GM19467 (cell line): ENCODE measurements at regions not wholly inside any gene's neighbourhood (a gene's known extent, or its start where the extent isn't known, plus 50 kb on each side); places are given as distances from the start of the nearest gene placed in this dataset.

Experiments used
- ATAC-seq: cut with Tn5 transposase; IDR thresholded peaks from one replicate; pipeline ENCODE4 v1.9.1; 2021; ENCODE audit warnings: mild to moderate bottlenecking, moderate library complexity; ENCODE audit not compliant: unreplicated experiment

DNA sequence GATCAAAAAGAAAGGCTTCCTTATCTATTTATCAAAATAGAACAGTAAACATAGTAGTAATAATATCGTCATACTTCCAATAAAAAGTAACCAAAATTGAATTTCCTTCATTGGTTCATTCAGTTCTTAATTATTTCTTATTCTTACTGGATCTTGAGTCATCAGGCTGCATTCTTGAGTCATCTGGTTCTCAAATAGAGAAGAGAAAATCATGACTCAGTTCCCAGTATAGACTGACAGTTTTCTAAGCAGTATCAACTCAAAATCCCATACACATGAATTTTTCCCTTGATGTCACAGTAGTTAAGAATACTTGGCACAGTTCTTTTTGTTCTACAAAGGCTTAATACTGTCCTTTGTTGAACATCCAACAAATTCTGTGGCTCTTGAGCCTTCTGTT lies 626.9 kb upstream of the ADGRL4 start:
- ATAC-seq: no peak

DNA sequence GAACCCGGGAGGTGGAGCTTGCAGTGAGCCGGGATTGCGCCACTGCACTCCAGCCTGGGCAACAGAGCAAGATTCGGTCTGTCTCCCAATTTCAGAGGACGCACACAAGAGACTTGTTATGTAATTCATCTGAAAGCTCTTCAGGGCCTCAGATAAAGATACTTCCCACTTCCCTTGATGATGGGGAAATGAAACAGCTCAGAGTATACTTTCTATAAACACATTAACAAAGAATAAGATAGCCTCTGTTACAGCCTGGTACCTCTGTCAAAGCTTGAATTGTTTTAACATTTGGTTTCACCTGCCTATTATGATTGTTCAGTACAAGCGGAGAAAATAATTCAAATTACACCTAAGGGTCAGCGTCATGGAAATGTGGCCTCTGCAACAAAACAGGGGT lies 622.9 kb upstream of the ADGRL4 start:
- peak; percentile 60 for ATAC-seq

GRCh38 chr1:79617777-79618176 lies 611.2 kb upstream of the ADGRL4 start:
- ATAC-seq: no peak

DNA sequence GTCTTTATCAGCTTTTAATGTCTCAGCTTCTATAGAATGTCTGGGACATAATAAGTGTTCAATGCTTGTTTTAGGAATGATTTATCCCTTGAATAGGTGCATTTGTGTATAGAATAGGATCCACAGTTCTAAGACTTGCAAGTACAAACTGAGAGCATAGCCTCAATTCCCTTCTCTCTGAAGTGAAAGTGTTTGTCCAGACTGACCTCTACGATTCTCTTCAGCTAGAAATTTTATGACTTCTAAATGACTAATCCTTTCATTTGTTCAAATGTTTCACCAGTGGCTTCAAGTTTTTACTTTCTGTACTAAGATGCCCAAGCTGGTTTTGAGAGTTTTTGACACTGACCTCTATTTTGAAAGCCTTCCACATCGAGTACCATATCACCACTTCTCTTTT lies 608.2 kb upstream of the ADGRL4 start:
- ATAC-seq: no peak

- ATAC-seq: no peak
Measured at GRCh38 chr1:79614106-79614505, 607.6 kb upstream of the ADGRL4 start.

DNA sequence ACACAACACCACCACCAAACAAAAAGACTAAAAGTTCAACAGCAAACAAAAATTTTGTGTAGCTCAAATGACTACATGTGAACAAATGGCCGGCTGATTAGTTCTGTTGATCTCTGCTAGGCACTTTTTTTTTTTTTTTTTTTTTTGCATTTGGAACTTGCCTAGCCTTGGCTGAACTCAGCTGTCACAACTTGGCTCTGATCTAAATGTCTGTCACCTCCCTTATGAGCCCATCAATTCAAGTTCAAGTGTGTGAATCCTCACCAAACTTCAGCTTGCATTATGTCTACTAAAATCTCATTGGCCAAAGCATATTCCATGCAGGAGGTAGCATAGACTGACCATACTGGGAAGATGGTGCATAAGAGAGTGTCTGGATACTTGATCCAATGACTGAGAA lies 606.5 kb upstream of the ADGRL4 start:
- ATAC-seq: no peak

- ATAC-seq: no peak
Measured at GRCh38 chr1:79604490-79605198, 598.1 kb upstream of the ADGRL4 start.

DNA sequence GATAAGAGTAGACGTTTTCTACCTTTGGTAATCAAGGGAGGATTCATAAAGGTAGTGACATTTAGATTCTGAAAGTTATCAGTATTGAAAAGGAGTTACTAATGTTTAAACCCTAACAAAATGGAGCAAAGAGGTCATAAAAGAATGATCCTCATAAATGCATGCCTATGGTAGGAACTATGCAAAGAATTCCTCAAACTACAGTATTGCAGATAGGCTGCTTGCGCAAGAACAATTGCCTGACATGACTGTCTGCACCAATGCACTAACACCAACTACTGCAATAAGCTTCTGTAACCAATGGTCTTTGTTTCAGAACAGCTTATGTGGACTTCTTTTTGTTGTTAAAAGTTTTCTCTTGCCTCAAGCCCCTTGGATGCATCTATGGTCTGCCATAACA lies 597.3 kb upstream of the ADGRL4 start:
- ATAC-seq: no peak

GRCh38 chr1:79599257-79599656 lies 592.7 kb upstream of the ADGRL4 start:
- ATAC-seq: no peak

GRCh38 chr1:79595931-79596330 lies 589.4 kb upstream of the ADGRL4 start:
- no peak for ATAC-seq

GRCh38 chr1:79594121-79594698 lies 587.7 kb upstream of the ADGRL4 start:
- ATAC-seq: no peak

GRCh38 chr1:79592707-79593106 lies 586.2 kb upstream of the ADGRL4 start:
- ATAC-seq: no peak

DNA sequence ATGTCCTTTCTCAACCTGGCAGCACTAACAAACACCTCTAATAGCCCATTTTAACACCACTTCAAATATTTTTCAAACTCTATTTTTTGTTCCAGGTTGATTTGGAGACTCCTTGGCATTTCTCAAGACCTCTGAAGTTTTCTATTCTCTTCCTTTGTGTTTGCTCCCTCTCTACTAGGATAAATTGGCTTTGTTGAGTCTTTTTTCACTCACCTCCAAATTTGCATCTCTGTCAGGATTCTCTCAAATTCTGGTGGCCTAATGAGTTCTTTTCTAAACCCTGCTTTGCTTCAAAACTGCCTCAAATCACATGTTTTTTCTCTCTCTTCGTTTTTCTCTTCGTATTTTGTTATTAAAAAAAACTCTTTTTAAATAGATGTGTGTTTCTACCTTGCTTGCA lies 582.2 kb upstream of the ADGRL4 start:
- ATAC-seq: no peak

- ATAC-seq: no peak
Measured at GRCh38 chr1:79587229-79587628, 580.7 kb upstream of the ADGRL4 start.

DNA sequence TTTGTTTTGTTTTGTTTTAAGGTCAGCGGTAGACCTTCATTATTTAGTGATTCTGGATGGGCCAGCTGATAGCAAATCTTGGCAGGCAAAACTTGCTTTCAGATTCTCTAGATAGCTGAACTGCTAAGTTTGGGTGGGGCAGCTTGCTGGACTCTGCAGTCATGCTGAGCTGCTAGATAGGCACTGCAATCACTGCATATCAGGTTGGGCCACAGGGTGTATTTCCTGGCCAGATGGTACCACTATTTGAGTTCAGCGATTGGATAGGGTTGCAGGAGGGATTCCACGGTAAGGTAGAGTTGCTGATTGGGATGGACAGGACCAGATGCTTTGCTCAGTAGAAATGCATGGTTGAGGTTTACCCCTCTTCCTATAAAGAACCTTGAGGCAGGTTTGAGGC lies 579.3 kb upstream of the ADGRL4 start:
- ATAC-seq: no peak

GRCh38 chr1:79575424-79575823 lies 568.9 kb upstream of the ADGRL4 start:
- ATAC-seq: no peak

DNA sequence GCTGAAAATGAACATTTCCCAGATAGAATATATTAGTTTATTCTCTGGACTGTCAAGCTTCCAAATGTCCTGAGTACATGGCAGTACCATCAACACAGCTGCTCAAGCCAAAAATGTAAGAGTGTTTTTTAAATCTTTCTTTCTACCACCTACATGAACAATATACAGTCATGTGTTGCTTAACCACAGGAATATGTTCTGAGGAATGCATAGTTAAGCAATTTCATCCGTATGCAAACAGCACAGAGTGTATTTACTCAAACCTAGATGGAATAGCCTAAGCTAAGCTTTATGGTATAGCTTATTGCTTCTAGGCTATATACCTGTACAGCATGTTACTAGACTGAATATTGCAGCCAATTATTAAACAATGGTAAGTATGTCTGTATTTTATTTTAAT lies 561.9 kb upstream of the ADGRL4 start:
- no peak for ATAC-seq

DNA sequence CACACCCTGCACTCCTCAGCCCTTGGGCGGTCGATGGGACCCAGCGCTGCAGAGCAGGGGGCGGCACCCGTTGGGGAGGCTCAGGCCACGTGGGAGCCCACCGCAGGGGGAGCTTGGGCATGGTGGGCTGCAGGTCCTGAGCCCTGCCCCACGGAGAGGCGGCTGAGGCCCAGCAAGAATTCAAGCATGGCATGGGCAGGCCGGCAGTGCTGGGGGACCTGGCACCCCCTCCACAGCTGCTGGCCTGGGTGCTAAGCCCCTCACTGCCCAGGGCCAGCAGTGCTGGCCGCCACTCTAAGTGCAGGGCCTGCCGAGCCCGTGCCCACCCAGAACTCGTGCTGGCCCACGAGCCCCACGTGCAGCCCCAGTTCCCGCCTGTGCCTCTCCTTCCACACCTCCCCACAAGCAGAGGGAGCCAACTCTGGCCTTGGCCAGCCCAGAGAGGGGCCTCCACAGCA lies 555.0 kb upstream of the ADGRL4 start:
- no peak for ATAC-seq

GRCh38 chr1:79556189-79556588 lies 549.7 kb upstream of the ADGRL4 start:
- no peak for ATAC-seq

GRCh38 chr1:79554688-79555087 lies 548.2 kb upstream of the ADGRL4 start:
- no peak for ATAC-seq

DNA sequence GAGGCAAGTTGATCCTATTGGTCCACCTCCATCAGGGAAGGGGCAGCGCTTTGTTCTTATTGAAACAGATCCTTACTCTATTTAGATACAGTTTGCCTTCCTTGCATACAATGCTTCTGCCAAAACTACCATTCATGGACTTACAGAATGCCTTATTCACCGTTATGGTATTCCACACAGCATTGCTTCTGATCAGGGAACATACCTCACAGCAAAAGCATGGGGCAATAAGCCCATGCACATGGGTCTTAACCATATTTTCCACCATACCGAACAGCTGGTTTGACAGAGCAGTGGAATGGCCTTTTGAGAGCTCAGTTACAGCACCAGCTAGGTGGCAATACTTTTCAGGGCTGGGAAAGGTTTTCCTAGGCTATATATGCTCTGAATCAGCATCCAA lies 544.8 kb upstream of the ADGRL4 start:
- ATAC-seq: no peak

DNA sequence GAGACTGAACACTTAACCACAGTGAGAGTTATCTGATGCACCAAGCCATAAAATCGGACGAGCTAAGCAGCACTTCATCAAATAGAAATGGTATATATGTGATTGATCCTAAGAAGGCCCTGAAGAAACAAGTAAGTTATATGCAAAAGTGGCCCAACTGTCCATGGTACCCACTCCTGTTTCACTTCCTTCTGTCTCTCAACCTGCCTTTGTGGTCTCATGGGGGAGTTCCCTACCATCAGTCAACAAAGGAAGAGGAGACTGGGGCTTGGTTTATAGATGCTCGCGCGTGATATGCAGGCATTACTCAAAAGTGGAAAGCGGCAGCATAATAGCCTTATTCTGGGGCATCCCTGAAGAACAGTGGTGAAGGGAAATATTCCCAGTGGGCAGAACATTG lies 543.9 kb upstream of the ADGRL4 start:
- no peak for ATAC-seq

- ATAC-seq: no peak
Measured at GRCh38 chr1:79549201-79549600, 542.7 kb upstream of the ADGRL4 start.
